Stimulated activated CD4-positive, alpha-beta T cell treated with anti-CD3 and anti-CD28 coated beads, Interleukin-12 subunit alpha, Interleukin-12 subunit beta, amount 100 ng/mL, for 48 hours (primary cell): ENCODE measurements at regions not wholly inside any gene's neighbourhood (a gene's known extent, or its start where the extent isn't known, plus 50 kb on each side); places are given as distances from the start of the nearest gene placed in this dataset.

ENCODE experiments used
- DNase-seq, 3 donors: peaks; one replicate each; pipeline ENCODE4 v3.0.0-alpha.2; 2020; ENCODE audit warnings: low read depth in 2 of 3, low spot score in 1 of 3

- DNase-seq, result no peak
Measured at GRCh38 chr20:60240415-60240814, 282.2 kb downstream of the CDH26 start.

GRCh38 chr20:60240986-60241385 is 282.8 kb downstream of the CDH26 start:
- DNase-seq, result no peak

- DNase-seq, result no peak
Measured at GRCh38 chr20:60242836-60243505, 284.7 kb downstream of the CDH26 start.

GRCh38 chr20:60244373-60245146 is 286.3 kb downstream of the CDH26 start:
- DNase-seq, result no peak

- no peak for DNase-seq
Measured at GRCh38 chr20:60246751-60247150, 288.5 kb downstream of the CDH26 start.

GRCh38 chr20:60249436-60249835 is 291.2 kb downstream of the CDH26 start:
- no peak for DNase-seq

GRCh38 chr20:60250251-60250650 is 292.0 kb downstream of the CDH26 start:
- no peak for DNase-seq

- DNase-seq, result no peak
Measured at GRCh38 chr20:60252866-60253265, 294.6 kb downstream of the CDH26 start.

- no peak for DNase-seq
Measured at GRCh38 chr20:60253471-60253870, 295.2 kb downstream of the CDH26 start.

- DNase-seq, result no peak
Measured at GRCh38 chr20:60254901-60255411, 296.7 kb downstream of the CDH26 start.

- no peak for DNase-seq
Measured at GRCh38 chr20:60255415-60255814, 297.2 kb downstream of the CDH26 start.

GRCh38 chr20:60255866-60256265 is 297.6 kb downstream of the CDH26 start:
- no peak for DNase-seq

- DNase-seq, result no peak
Measured at GRCh38 chr20:60256811-60257210, 298.6 kb downstream of the CDH26 start.

- no peak for DNase-seq
Measured at GRCh38 chr20:60257671-60258070, 299.4 kb downstream of the CDH26 start.

GRCh38 chr20:60258255-60258863 is 300.1 kb downstream of the CDH26 start:
- DNase-seq, result no peak

- DNase-seq, result no peak
Measured at GRCh38 chr20:60261333-60261732, 303.1 kb downstream of the CDH26 start.

- DNase-seq, result peak; percentile 18 to 40 (median 25)
Measured at GRCh38 chr20:60262967-60263603, 304.9 kb downstream of the CDH26 start.

GRCh38 chr20:60263725-60264709 is 305.8 kb downstream of the CDH26 start:
- DNase-seq, result no peak

- DNase-seq, result no peak
Measured at GRCh38 chr20:60266177-60266823, 308.1 kb downstream of the CDH26 start.

- no peak for DNase-seq
Measured at GRCh38 chr20:60268491-60268890, 310.3 kb downstream of the CDH26 start.
